ENCODE measurements at regions not wholly inside any gene's neighbourhood (a gene's known extent, or its start where the extent isn't known, plus 50 kb on each side); places are given as distances from the start of the nearest gene placed in this dataset.
"Not testable (repeated sequence)": the region's sequence is repeated elsewhere in the genome, so short reads cannot be mapped to it uniquely, and the experiment has no call there.

DNA sequence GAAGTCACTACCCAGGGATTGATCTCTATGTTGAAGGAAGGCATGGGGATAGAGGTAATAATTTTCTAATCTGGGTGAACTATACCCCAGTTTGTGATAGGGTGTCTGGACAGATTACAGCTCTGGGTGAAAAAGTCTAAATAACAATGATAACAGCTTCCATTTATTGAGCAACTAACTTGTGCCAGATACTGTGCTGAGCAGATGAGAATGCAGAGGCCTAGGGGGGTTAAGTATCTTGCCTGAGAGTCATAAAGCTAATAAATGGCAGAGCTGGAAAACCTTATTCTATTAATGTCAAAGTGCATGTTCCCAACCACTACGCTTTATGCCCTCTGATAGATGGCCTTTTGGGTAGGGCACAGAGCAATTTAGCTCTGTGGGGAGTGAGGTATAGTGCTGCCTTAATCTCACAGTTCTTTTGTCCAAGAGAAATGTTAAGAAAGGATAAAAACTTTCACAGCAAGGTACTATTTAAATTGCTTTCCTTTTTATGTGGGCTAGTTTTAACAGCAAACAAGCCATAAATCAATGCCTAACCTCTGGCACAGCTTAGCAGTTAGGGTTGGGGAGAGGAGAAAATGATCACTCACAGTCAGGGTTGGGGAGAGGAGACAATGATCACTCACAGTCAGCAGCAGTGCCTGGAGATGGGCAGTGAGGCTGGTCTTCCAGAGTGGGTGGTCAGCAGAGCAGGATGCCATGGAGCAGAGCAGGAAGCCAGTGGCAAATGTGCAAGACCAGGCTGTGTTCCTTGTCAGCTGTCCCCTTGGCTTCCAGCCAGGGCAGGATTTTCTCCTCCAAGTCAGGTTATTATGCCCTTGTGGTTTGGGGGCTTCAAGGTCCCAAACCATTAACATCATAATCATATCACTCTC lies 187.0 kb downstream of the CARTPT start:
- DNase-seq (ENCODE audit: low read depth), result no peak

DNA sequence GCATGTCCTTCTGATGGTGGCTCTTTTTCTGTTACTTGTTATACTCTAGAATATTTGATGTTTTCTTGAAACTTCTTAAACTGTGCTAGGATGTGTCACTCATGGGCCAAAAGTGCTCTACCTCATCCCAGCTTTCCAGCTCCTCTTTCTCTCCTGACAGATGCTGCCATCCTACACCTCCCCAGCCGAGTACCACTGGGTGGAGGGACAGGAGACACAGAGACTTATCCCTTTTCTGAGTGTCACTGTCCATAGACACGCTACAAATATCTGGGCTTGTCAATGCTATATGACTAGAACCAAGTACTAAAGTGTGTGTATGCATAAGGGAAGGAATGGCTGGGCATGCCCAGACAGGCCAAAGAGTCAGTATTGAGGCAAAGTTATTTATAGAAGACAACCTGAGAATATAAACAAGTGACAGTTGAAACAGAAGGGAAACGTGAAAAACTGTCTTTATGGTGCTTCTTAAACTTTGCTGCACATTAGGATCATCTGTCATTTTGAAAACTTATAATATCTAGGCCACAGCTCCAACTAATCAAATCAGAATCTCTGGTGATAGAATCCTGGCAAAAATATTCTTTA lies 188.0 kb downstream of the CARTPT start:
- DNase-seq (ENCODE audit: low read depth), result no peak

DNA sequence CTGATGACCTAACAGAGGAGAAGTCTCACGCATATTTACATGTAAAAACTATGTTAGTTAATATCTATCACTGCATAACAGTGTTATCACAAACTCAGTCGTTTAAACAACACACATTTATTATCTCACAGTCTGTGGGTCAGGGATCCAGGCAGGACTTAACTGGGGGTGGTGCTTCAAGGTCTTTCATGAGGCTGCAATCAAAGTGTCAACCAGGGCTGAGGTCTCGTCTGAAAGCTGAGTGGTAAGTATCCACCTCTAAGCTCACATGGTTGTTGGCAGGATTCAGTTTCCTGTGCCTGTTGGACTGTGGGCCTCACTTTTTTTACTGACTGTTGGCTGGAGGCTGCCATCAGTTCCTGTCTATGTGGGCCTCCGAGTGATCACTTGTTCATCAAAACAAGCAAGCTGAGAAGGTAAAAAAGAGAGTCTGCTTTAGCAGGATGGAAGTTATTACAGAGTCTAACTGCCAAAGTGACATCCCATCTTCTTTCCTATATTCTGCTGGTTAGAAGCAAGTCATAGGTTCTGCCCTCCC lies 188.6 kb downstream of the CARTPT start:
- DNase-seq (ENCODE audit: low read depth), result no peak

DNA sequence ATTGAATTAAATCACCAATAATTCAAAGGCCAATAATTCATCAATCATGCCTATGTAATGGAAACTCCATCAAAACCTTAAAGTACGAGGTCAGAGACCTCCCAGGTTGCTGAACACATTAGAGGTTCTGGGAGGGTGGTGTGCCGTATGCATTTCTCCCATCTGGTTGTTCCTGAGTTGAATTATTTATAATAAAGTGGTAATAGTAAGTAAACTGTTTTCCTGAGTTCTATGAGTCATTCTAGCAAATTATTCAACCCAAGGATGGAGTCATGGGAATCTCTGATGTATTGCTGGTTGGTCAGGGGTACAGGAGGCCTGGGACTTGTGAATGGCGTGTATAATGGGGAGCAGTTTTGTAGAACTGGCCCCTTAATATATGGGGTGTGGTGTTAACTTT lies 191.7 kb downstream of the CARTPT start:
- DNase-seq (ENCODE audit: low read depth), result no peak

DNA sequence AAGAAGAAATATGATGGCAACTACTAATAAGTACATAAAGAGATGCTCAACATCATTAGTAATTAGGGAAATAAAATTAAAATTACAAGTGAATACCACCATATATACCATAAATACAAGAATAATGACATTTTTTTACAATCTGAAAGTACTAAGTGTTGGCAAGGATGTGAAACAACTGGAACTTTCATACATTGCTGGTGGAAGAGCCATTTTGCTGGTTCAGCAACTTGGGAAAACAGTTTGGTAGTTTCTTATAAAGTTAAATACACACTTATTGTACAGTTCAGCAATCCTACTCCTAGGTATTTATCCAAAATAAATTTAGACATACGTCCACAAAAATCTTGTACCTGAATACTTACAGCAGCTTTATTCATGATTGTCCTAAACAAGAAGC lies 192.9 kb downstream of the CARTPT start:
- DNase-seq (ENCODE audit: low read depth), result no peak

DNA sequence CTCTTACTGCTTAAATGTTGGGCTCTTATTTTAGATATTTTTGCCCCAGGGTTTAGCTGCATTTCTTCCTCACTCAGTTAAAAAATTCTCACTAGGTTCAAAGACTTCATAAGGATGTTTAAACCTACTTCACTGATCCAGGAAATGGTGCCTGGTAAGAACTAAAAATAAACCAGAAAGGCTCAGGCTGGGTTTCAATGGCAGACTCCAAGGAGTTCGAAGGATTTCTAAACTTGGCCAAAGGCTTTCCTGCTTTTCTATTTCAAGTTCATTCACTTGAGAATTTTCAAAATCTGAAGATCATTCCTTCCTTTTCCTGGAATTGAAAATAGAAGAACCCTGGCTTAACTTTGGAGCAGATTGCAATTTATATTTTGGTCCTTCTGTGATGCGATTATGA lies 193.0 kb upstream of the MAP1B start:
- DNase-seq (ENCODE audit: low read depth), result no peak

DNA sequence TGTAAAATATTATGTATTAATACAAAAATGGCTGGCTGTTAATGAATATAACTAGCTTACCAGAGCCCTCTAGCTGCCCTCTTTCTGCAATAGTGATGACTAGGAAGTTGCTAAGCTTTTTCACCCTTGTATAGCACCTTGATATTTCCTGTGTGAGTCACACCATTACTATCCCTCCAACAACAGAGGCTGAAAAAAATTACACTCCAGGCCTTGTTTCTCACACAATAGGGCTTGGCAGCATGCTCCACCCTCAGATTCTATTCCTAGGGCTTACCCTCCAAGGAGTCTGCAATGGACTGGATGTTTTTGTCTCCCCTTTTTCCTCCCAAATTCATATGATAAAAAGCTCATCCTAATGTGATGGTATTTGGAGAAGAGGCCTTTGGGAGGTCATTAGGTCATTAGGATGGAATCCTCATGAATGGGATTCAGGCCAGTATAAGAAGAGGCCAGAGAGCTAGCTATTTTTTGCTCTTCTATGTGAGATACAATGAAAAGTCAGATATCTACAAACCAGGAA lies 184.6 kb upstream of the MAP1B start:
- DNase-seq (ENCODE audit: low read depth), result peak; percentile 25

DNA sequence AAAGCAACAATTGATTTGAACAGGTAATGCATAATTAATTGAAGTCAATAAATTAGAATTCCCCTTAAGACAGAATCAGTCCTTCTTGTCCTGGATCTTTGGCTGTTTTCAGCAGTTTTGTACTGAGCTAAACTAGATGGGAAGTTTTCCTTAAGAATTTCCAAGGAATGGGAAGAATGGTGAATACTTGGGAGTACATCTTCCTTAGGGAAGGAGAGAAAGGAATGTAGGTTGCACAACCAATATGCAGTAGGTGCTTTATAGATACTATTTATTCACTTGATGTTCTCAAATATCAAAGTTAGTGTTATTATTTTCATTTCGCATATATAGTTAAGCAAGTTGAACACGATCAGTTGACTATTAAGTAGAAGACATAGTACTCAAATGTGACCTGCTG lies 183.5 kb upstream of the MAP1B start:
- DNase-seq (ENCODE audit: low read depth), result no peak

DNA sequence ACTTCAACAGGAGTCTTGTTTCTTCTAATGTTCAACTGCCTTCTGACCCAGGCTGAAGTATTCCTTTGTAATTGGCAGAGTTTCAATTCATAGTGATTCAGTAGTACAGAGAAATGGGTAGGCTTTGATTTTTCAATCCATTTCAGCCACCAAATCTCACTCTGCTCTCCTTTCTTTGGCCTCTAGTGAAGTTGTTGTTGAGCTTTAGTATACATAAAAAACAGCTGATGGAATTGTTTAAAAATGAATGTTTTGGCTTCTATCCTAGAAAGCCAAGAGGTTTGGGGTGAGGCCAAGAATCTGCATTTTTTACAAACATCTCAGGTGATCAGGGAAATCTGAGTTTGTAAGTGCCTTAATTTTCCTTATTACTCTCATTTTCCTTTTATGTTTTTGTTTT lies 182.9 kb upstream of the MAP1B start:
- no peak for DNase-seq (ENCODE audit: low read depth)

DNA sequence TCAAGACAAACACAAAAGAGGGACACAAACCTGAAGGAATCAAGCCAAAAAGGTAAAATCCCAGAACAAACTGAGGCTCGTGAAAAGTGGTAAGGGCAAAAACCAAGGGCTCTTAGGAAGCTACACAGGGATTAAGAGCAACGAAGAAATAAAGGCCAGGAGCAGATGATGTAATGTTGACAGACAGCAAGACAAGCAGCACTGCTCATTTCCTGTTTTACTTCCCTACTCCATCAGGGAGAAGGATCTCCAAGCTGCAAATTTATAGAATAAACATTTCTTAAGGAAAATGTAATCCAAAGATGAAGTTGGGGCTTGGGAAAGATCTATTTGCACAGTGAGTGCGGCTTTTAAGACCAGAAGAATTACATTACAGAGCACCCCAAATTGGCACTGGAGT lies 182.3 kb upstream of the MAP1B start:
- peak; percentile 43 for DNase-seq (ENCODE audit: low read depth)

DNA sequence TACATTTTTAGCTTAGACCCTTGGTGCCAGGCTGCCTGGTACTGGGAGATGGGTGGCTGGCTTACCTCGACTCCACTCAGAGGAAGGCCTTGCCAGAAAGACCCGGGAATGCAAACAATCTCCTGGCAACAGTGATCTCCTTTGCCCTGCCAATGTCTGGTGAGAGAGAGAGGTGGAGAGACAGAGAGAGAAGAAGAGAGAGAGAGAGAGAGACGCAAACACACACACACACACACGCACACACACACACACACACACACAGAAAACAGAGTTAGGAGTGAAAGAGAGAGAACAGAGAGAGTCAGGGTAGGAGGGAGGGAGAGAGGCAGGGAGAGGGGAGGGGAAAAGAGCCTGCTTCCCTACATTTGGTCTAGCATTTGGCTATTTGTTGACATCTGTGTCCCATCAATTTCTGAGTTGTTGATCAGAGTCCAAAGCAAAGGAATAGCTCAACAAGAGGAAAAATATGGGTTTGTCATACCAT lies 181.6 kb upstream of the MAP1B start:
- DNase-seq (ENCODE audit: low read depth), result peak; percentile 49

DNA sequence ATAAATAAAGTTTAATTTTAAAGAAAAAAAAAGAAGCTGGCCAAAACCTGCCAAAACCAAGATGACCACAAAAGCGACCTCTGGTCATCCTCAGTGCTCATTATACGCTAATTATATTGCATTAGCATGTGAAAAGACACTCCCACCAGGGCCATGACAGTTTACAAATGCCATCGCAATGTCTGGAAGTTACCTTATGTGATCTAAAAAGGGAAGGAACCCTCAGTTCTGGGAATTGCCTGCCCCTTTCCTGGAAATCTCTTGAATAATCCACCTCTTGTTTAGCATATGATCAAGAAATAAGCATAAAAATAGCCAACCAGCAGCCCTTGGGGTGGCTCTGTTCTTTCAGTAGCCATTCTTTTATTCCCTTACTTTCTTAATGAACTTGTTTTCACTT lies 178.3 kb upstream of the MAP1B start:
- no peak for DNase-seq (ENCODE audit: low read depth)

DNA sequence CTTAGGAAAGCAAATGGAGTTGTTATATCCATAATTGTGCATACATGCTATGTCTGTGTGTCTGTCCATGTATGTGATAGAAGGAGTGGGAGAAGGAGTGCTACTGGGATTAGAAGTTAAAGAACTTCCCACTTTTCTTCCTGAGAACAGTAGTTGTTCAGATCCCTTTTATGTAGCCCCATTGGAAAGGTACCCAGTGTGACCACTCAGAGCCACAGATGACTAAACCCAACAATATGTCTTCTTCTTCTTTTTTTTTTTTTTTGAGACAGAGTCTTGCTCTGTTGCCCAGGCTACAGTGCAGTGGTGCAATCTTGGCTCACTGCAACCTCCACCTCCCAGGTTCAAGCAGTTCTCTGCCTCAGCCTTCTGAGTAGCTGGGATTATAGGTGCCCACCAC lies 176.7 kb upstream of the MAP1B start:
- DNase-seq (ENCODE audit: low read depth), result not testable (repeated sequence)

DNA sequence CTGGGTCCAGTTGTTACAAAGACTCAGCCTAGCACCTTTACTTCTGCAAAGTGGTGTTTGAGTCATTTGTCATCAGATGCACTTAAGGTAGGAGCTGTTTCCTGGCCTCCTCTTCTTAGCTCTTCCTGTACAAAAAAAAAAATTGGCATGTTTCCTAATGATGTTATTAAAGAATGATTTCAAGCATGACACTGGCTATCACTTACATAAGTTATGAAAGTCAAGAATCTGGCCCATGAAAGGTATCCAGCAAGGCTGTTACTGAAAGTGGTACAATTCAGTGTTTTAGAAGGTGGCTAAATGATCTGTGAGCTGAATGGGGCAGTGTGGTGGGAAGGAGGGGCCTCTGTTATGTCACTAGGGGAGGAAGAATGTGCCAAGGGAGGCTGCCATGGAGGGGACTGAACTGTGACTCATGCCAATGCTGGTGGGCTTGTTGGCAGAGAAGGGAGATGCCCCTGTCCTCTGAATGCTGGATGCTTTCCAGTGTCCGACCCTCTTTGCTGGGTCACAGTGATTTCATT lies 175.1 kb upstream of the MAP1B start:
- DNase-seq (ENCODE audit: low read depth), result no peak

DNA sequence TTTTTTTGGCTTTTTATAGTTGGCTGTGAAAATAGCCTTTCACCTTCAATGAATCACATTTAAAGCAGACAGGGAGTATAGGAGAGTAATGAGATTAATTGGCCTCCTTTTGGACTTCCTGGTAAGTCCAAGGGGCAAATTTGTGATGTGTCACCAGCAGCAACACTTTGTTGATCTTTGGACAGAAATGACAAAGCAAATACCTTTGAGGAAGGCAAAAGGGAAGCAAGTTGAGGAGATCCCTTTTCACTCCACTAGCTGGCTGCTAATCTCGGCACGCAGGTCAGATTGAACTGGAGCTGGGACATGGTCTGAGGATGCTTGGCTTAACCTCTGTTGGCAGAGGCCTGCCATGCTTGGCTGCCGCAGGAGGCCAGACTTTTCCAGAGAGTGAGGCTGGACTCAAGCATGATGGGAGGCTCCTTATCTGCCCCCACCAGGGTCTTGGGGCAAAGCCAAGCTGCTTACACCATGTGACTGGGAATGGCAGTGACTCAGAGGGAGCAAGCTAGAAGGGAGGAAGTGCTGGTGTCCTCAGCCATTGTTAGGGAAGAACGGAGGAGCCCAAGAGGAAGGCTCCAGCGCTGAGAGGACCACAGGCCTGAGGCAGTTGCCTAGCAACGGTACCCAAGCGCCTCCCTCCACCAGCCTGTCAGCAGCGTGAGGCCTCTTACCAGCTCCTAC lies 174.5 kb upstream of the MAP1B start:
- DNase-seq (ENCODE audit: low read depth), result no peak

DNA sequence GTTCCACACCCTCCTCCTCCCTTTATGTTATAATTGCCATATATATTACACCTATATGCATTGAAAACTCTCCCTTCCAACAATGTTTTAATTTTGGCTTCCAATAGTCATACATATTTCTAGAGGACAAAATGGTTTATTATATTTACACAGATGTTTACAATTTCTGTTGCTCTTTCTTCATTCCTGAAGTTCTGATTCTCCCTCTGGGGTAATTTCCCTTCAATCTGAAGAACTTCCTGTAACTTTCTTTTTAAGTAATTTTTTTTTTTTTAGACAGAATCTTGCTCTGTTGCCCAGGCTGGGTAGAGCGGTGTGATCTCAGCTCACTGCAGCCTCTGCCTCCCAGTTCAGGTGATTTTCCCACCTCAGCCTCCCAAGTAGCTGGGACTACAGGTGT lies 173.0 kb upstream of the MAP1B start:
- no peak for DNase-seq (ENCODE audit: low read depth)

DNA sequence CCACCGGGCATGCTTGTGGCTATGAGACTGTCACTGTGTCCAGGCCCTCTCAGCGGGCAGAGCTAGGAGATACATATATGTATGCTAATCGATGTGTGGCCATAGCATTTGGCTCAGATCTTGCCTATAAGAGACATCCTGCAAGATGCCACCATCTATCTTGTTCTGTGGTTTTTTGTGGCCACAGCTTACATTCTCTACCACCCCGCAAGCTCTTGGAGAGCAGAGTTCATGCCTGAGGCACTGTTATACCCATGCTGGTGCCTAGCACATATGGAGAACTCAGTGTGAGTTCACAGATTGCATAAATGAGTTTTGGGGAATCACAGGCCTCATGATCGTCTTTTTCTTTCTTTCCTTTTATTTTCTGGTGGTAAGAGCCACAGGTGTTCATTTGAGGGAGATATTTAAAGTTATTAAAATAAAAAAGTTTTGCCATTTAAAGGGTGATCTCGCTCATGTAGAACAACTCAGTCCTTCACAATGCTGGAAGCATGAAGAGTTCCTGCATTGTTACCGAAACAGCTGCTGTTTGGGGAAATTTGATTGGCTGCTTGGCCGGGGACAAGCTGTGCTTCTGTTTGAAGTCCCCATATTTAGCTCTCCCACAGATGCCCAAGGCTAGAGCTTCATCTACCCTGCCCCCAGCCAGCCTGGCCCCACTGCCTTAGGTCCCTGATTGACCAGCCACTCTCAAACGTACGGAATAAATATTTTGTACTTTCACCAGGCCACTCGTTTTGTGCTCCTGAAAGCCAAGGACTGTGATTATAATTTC lies 169.2 kb upstream of the MAP1B start:
- no peak for DNase-seq (ENCODE audit: low read depth)

DNA sequence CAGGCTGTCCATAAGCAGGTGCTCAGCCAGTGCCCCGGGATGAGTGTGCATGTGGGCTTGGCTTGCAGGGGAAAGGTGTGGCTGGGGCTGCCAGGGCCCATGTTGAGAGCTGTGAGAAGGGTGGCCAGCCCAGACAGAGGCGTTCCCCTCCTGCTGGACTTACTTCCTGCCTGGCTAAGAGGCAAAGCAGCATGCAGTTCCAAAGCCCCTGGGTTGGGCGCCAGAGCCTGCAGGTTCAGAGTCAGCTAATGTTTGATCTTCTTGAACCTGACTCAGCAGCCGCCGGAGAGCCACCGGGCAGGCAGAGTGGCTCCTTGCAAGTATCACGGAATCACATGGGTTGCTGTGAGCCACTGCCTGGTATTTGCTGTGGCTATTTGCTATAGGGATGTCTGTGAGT lies 168.4 kb upstream of the MAP1B start:
- DNase-seq (ENCODE audit: low read depth), result no peak

DNA sequence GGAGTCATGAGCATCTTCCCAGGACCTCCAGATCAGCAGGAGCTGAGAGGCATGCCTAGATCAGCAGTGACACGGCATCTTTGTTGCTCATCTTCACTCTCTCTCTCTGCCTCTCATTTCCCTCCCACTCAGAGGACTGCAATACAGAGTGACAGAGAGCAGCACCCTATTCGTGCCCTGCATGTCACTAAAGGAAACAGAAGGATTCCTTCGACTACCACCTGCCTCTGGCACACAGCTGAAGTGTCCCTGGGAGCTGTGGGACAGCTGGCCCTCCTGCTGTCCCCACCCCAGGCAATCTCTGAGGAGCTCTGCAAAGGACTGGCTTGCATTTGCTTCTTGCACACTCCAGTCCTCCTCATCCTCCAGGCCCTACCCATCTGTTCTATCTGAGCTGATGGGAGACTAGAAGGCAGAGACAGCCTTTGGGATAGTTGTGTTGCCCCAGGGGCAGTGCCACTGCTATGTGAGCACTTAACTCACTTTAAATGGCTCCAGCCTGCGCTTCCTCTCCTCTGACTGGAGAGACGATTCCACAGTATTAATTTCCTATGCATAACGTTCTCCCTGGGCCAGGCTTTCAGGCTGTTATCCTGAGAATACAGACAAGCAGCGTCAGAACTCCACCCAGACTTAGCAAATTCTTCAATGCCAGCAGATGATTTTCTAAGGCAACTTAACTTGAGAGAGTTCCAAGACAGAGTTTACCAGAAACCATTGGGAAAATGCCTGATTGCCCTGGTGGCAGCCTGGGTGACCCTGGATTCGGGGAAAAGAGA lies 167.6 kb upstream of the MAP1B start:
- DNase-seq (ENCODE audit: low read depth), result no peak

DNA sequence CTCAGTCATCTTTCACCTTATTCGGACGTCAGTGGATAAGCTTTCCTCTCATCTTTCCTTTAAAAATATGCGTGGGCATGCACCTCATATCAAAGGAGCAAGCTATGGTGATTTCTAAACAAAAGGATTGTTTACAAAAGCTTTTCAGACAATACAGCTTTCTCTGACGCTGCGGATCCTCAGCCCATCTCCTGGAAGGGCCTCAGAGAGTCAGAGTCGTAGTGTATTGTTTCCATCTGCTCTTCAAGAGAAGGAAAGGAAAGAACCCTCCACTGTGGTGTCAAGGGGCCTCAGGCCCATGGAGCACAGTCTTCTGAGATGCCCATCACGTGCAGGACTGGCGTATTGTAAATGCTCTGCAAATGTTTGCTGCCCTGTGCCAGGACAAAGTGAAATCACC lies 163.4 kb upstream of the MAP1B start:
- DNase-seq (ENCODE audit: low read depth), result no peak

All from forelimb muscle (tissue), 1 donor.